Endometrium (tissue), 2 donors: ENCODE measurements at regions not wholly inside any gene's neighbourhood (a gene's known extent, or its start where the extent isn't known, plus 50 kb on each side); places are given as distances from the start of the nearest gene placed in this dataset.
"Not testable (repeated sequence)": the region's sequence is repeated elsewhere in the genome, so short reads cannot be mapped to it uniquely, and the experiment has no call there.

ENCODE experiments used
- FAIRE-seq: peaks from 2 replicates; lab custom pipeline; 2012; peaks lifted over from hg19 to GRCh38; lab: Jason Lieb, UNC
- donor health status: control.
- donor health status: control.

DNA sequence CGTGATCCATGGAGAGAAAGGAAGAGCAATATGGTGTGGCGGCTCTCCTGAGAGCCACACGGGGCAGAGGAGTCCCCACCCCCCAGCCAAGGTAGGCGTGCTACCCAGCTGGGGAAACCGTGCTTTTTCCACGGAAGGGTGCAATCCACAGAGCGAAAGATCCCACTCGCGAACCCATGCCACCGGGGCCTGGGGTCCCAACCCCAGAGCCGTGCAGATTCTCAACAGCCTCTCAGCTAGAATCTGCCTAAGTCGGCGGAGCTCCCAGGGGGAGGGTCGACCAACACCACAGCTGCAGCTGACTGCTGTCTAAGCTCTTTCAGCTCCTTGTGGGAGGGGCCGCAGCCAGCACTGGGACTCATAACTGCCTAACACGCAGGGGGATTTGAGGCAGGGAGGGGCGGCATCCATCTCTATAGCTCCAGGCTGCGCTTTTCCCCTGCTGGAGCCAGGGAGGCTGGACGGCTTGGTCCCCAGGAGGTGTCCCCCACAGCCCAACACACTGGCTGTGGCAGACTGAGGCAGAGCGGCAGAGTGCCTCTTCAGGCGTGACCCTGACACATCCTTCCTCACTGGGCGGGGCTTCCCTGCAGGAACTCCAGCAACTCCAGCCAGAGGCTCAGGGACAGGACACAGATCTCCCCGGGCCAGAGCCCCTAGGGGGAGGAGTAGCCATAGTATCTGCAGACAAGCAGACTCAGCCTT lies 107.6 kb upstream of the ZBTB20 start:
- FAIRE-seq: no peak

DNA sequence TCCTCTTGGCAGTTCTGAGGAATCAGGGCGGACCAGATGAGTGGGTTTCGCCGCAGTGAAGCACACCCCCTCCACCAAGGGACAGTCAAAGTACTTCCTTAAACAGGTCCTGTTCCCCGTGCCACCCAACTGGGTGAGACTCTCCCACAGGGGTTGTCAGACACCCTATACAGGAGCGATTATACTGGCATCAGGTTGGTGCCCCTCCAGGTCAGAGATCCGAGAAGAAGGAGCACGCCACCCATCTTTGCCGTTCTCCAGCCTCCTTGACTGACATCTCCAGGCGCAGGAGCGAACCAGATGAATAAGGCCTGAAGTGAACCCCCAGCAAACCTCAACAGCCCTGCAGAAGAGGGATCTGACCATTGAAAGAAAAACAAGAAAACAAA lies 108.1 kb upstream of the ZBTB20 start:
- no peak for FAIRE-seq

DNA sequence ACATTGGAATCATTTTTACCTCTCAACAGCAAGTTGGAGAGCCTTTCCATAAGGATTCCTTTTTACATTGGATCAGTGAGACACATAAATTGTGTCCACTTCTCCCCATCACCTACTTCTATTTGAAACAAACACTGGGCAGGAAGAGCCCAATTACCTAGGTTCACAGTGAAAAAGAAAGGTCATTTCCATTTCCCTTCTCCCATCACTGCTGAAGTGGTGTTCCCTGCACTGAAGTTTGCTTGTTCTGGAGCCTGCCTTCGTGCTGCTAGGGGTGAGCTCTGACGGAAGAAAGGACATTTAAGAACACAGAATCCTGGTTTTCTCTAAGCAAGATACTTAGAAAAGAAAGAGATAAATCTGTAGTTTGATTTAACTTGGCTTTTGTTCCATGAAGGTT lies 123.8 kb upstream of the ZBTB20 start:
- FAIRE-seq: no peak

DNA sequence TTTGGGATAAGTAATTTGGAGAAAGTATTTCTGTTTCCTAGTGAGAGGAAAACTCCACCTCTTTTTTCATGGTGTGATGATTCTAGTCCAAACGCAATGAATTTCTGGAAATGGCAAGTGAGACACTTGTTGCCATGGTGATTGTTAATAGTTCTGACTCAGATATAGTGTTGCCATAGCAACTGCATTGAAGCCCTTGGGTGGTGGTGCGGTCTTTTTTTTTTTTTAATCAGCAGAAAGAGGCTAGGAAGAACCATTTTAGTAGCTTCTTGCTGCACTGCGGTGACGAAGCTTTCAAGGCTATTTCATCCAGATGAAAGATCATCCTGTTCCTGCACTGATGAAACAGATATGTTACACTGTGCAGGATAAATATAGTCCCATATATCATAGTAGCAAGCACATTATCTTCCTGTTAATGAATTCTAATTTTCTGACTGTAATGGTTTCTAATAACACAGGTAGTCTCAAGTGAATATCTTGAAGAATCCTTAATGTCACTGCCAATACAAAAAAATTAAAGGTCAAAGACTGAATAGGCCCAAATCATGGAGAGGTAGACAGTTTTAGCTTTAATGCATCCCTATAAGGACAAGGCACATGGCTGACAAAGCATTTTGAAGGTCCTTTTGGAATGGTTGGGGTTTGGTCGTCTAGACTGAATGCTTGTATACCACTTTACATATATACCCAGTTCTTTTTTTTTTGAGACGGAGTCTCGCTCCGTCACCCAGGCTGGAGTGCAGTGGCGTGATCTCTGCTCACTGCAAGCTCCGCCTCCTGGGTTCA lies 125.1 kb upstream of the ZBTB20 start:
- no peak for FAIRE-seq

DNA sequence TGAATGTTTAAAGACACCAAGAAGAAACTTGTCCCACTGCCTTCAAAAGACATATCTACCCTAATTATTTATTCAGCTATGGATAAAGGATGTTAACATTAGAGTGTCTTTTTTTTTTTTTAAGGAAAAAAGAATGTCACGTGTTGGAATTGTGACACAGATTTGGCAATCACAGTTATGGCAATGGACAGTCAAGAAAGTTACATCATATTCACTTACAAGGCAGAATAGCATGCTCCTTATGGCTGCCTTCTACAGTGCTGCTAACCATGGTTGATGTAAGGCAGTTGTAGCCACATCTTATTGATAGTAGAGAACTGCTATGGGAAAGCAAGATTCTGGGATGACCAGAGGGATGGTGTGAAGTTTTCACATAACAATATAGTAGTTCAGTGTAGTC lies 128.8 kb upstream of the ZBTB20 start:
- FAIRE-seq: no peak

DNA sequence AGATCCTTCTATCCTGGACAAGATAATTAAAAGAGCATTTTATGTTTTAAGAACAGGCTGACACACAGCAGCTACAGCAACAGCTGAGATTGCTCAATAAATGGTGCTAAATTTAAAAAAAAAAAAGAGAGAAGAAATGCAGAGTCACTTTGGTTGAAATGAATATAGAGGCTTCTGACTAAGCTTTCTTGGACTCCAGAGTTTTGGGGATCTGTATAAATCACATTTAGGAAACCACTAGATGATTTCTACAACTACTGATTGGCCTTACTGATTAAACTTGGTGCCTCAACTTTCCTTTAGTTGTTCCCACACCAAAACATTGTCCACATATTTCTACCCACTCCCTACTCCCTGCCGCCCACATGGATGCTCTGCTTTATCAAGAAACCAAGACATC lies 132.9 kb upstream of the ZBTB20 start:
- FAIRE-seq: no peak

DNA sequence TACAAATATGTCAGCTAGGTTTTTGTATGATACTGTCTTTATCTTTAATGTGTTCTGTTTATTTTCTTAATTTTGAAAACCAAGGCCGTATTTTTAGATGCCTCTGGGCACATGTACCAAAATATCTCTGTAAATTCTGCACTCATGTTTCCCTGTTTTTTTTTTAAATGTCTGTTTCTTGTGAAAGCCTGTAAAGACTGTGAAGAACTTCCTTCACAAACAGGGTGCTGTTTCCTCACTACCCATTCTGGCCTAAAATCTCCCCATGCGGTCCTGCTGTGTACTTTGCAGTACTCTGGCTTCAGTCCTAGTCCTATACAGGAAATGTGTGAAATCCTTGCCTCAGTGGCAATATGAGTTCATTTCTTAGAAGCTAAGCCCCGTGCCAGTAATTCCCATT lies 133.4 kb upstream of the ZBTB20 start:
- FAIRE-seq: no peak

DNA sequence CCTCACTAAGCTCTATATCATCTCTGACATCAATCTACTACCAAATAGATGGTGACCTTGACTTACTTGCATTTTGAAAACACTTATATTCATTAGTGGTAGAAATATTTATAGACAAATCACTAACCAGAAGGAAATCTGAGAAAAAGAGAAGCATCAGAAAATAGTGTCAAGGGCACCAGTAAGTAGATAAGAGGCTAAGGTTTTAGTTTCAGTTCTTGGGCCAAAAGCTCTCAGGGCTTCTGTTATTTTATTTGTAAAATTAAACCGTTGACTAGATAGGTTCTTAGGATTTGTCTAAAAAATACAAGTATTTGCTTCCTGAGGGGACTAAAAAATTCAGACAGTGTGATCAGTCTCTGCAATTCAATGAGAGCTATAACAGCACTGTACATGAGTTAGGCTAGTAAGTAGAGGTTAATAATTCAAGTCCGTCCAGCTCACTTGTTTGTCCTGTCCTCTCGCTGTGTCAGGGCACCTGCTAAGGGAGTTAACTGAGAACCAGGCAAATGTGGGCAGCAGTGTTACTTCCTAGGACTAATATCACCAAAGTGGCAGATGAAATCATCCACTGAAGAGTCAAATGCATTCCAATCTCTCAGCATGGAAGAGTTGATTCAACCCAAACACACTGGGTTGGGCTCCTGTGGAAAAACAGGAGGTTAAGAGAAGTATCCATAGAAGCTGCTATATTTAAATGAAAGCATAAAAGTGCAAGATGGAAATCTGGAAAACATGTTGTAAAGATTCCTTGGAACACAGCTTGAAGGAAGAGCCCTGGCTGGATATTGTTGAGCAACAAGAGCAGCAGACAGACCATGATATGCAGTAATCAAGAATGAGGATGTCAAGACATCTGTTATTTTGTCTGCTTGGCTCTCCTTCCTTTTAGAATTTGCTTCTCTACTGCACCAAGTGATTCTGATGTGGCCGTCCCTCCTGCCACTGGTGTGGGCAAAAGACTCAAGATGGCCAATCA lies 134.9 kb upstream of the ZBTB20 start:
- no peak for FAIRE-seq

DNA sequence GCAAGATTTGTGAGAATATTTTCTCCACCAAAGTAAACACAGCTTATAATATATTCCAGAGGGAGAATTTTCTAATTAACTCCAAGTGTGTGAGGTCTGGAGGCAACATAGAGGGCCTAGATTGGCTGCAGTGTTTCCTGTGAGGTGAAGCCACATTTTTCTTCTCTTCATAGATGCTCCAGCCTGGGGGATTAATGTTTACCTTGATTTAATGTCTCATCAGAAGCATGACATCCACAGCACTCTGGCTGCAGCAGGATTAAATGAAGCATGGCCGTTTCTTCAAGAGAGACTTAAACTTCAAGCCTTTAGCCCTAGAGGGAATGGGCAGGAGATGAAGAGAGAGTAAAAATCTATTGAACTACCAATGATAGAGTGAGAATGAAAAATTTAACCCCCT lies 137.9 kb upstream of the ZBTB20 start:
- no peak for FAIRE-seq

DNA sequence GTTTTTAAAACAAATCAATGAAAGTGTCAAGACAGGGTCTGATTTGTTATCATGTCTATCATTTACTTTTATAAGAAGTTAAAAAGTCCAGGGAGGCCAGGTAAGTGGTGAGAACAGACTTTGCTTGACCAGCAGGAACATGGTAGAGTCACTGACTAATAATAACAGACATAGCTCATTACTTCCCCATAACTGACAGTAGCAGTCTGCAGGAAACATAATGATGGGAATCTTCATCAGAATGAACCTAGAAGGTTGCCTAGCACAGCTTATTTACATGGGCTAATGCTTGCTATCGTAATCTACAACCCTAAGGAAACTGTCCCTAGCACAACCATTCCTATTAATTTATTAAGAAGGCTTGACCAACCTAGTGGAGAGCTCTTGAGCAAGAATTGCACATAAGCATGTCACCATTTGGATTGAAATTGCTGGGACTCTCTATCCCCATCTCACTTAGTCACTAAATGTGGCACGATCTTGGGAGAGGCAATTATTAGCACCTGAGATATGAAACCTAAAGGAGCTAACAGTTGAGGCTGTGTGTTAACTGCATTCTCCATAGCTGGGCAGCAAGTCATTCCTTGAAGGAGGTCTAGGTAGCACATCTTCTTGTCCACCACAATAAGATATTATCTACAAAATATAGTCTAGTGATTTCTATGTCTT lies 139.6 kb upstream of the ZBTB20 start:
- no peak for FAIRE-seq

DNA sequence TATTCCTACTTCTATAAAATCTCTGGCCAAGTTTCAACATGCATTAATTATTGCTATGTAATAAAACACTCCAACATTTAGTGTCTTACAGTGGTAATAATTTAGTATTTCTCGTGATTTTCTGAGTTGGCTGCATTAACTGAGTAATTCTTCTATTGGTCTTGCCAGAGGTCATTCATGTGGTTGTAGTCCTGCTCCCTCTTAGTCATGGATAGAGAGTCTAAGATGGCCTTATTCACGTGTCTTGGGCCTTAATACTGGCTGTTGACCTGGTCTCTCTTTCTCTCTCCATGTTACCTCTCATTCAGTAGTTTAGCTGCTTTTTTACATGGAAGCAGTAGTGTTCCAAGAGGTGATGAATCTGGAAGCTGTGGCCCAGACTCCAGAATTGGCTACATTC lies 140.1 kb upstream of the ZBTB20 start:
- FAIRE-seq: no peak

DNA sequence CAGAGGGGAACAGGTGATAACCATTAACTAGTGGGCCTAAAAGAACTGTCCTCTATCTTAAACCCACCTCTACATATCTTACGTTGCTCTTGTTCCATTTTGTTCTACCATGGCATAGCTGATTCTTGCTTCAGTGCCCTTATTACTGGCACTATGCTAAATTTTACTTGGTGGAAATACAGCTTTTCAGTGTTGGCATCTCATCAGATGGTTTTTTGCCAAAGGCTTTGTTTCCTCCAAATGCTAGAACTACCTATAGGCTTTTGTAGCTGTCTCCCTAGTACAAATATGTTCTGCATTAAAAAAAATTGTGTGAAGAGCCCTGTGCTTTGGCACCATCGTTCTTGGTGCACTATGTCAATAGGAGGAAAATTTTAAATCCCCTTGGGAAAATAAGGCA lies 145.0 kb upstream of the ZBTB20 start:
- no peak for FAIRE-seq

DNA sequence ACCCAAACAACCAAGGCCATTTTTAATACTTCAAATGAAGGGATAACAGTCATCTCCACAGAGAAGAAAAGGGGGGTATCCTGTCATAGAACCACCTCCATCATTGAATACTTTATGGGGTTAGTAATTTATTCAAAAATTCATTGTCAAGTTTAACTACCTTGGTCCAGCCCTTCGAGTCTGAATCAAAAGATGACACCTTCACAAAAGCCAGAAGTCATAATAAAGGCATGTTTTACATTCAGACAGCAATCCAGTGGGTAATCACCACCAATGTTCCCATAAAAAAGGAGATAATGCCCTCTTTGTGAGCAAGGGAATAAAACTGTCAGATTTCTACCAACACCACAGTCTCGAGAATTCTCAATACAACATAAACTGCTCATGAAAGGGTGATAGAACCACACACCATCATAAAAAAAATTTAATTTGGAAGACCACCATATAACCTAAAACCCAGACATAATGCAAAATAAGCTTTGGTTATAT lies 145.6 kb upstream of the ZBTB20 start:
- no peak for FAIRE-seq

DNA sequence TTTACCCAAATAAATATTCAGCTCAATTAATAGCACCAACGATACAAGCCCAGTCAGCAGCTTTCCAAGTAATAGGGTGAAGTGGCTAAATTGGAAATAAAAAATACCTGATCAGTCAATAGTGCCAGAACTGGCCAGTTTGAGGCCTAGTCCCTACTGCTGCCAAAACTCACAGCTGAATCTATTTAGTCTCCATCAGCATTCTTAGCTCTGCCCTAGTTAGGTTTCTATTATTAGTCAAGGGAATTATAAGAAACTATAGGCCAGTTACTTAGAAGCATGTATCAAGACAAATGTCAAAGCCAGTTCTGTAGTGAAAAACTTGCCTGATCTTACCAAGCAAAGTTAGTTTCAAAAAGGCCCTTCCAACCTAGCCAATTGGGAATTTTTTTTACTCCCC lies 146.2 kb upstream of the ZBTB20 start:
- no peak for FAIRE-seq

DNA sequence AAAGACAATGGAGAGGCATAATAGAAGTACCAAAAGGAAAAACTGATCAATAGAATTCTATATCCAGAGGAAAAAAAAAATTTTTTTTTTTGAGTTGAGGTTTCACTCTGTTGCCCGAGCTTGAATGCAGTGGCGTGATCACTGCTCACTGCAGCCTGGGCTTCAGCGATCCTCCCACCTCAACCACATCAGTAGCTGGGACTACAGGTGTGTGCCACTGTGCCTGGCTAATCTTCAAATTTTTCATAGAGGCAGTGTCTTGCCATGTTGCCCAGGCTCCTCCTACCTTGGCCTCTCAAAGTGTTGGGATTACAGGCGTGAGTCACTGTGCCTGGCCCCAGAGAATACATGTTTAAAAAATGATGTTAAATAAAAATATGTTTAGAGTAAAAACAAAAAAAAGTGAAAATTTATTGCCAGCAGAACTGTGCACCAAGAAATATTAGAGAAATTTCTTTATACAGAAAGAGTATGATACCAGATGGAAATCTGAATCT lies 154.3 kb upstream of the ZBTB20 start:
- no peak for FAIRE-seq

DNA sequence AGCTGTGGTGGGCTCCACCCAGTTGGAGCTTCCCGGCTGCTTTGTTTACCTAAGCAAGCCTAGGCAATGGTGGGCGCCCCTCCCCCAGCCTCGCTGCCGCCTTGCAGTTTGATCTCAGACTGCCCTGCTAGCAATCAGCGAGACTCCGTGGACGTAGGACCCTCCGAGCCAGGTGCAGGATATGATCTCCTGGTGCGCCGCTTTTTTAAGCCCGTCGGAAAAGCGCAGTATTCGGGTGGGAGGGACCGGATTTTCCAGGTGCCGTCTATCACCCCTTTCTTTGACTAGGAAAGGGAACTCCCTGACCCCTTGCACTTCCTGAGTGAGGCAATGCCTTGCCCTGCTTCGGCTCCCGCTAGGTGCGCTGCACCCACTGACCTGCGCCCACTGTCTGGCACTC lies 170.9 kb upstream of the ZBTB20 start:
- not testable (repeated sequence) for FAIRE-seq

DNA sequence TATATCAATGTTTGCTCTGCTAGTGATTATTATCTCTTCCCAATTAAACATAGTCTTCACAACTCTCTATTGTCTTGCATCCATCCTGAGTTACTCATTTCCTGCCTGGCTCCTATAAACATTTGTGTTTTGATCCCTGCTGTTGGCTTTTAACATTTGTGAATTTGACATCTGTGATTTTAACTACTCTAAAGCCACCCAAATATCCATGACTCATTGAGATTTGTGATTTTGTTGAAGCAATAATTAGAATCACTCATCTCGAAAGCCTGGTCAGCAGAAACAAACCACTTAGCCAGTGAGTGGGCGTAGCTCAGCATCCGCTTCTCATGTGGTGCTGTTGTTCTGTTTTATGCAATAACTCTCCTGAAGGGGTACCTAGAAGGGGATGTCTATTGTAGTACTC lies 174.3 kb upstream of the ZBTB20 start:
- FAIRE-seq: peak; percentile 15

DNA sequence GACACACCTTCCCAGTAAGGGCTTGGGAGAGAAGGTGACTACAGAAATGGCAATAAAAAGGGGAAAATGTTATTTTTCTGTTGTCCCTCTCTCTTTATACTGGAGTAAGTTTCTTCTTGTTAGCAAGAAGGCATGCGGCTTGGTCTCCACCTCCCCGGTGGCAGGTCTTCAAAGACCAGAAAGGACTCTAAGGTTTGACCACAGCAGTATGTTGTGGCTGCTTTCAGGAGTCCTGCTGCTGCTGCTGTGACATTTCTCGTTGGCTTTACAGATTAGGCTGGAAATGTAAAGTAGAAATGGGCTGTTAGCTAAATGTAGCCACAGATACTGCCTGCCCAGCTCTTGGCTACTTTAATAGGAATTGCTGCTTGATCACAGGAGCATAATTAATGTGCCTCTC lies 175.8 kb upstream of the ZBTB20 start:
- no peak for FAIRE-seq

DNA sequence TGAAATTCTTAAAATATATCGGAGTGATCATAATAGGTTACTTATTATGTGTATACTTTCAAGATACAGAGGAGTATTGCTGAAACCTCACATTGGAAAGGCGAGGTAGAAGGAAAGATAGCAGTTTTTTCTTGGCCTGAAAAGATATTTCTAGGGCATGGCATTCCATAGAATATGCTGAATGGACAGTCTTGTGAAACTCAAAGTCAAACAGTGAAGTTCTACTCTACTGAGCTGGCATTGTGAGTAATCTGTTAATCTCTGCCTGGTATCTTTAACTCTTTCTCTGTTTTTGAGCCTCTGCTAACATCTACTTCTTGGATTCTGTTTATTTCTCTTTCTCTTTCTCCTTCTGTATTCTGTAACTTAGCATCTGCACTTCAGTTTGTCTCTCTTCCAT lies 176.3 kb upstream of the ZBTB20 start:
- FAIRE-seq: no peak

DNA sequence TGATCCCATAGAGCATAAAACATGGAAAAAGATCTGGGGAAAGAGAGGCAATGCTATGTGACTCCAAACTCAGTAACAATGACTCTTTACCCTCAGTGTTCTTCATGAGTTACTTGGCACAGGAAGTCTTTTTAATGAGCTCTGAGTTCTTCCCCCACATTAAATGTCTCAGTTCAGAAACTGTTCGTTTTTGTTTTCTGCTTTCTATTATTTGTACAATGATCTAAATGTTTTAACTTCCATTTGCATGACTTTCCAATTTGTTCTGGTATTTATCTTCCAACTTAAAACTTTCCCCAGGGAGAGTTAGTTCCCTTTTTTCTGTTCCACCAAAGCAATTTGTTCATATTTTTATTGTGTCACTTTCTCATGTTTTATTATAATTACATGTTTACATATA lies 177.0 kb upstream of the ZBTB20 start:
- FAIRE-seq: no peak

DNA sequence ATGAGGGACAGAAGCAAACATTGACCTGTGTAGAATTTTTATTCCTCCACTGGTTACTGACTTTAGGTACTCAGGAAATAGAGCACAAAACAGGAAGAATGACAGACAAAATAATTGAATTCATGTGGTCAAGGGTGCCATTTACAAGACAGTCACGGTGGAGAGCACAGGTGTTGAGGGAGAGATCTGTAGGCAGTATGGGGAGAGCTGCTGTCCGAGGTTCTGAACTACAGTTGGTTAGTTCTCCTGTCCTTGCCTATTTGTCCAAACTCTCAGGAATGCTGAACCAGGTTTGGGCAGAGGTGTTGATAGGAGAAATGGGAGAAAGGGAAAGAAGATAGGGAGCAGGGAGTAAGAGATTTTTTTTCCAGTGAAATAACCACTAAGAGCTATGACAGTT lies 178.5 kb upstream of the ZBTB20 start:
- no peak for FAIRE-seq

DNA sequence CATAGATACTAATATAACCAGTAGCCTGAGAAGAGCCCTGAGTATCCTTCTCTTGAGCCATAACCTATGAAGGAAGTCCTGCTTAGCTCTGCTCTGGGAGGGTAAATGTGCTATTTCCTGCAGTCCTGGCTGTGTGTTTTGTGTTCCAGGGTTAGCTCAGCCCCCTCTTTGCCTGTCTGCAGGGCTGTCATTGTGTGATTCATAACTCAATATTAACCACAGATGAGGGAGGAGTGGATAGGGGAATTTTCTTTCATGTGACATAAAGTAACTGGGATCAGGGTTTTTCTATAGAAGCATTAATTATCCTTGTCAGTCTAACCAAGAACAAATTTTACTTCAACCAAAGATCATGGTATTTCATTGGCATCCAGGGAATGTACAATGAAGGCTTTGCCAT lies 183.3 kb upstream of the ZBTB20 start:
- no peak for FAIRE-seq
